ENCODE measurements at regions not wholly inside any gene's neighbourhood (a gene's known extent, or its start where the extent isn't known, plus 50 kb on each side); places are given as distances from the start of the nearest gene placed in this dataset.

GRCh38 chr7:84651876-84652275, 457.3 kb upstream of the SEMA3A start (continued):
- TF ChIP-seq FOXM1 (IDR thresholded peaks at IDR 0.05; ENCODE audit: low read depth), result no peak

- Histone ChIP-seq H3K9me2 (0 out of 2 replicates have a peak, but pooled peaks cover 5% of the 10 kb centered on the region), H4K20me1 (ENCODE audit: insufficient read depth) (no peaks in the 10 kb centered on the region), H3F3A (replicated peaks; ENCODE audit: insufficient read depth) (peaks cover 24% of the 10 kb centered on the region), H3K4me2 (no peak overlapping the region), H3K27ac (ENCODE audit: low read depth in 2 of 2, low read length in 1 of 2) (peak overlapping the region; percentile 55 to 64; a peak in 3 of 4 replicates), H3K4me3 (ENCODE audit: low read depth in 2 of 2, low read length in 1 of 2) (no peak overlapping the region), H3K4me1 (ENCODE audit: control insufficient read depth in 1 of 2, insufficient read depth in 2 of 2, low read depth in 1 of 2, low read length in 1 of 2) (peaks cover 7 to 27% of the 10 kb centered on the region in 2 experiments; a peak in 3 of 4 replicates), H3K79me2 (ENCODE audit: insufficient read depth) (no peaks in the 10 kb centered on the region), H3K9me3 (no peaks in the 10 kb centered on the region), H3K36me3 (replicated peaks in 1 of 2; ENCODE audit: control insufficient read depth in 1 of 2, insufficient read depth in 2 of 2, low read length in 1 of 2) (no peaks in the 10 kb centered on the region), H3K27me3 (ENCODE audit: insufficient read depth) (no peaks in the 10 kb centered on the region), H2AFZ (ENCODE audit: low read depth) (no peak overlapping the region), H3K9ac (peak overlapping the region; percentile 23)
- no peak for DNase-seq
- ChIA-PET POLR2A (no interaction called here), CTCF (interaction anchor here (0.7 to 1.9 kb wide), 8 partner anchors 8 to 712 kb away, joined by 3 to 6 read pairs (median 3); no protein-coding TSS in a partner anchor)
- WGBS (ENCODE audit: low lambda C conversion rate), result 86% methylated on average over 2 of the region's 2 CpGs
- TF ChIP-seq TAF1 (IDR thresholded peaks at IDR 0.05; ENCODE audit: borderline replicate concordance, low read depth, low read length), result no peak
- peak; percentile 85 for TF ChIP-seq TEAD4 (IDR thresholded peaks at IDR 0.05; ENCODE audit: borderline replicate concordance, insufficient read depth)
- no peak for TF ChIP-seq ELF1 (IDR thresholded peaks at IDR 0.05)
- TF ChIP-seq PBX3 (IDR thresholded peaks at IDR 0.05), result peak; percentile 41
- TF ChIP-seq CHD2 (IDR thresholded peaks at IDR 0.05; ENCODE audit: low read length, partially characterized antibody), result no peak
- TF ChIP-seq RXRA (IDR thresholded peaks at IDR 0.05; ENCODE audit: borderline replicate concordance, low read depth), result no peak
- peak; percentile 58 for TF ChIP-seq JUND (IDR thresholded peaks at IDR 0.05)
- TF ChIP-seq EP300 (IDR thresholded peaks at IDR 0.05; ENCODE audit: borderline replicate concordance in 1 of 2, low read depth in 1 of 2, low read length in 1 of 2), result peak in 1 of 2 experiments; percentile 64; a peak in 1 of 4 replicates
- TF ChIP-seq POLR2AphosphoS5 (IDR thresholded peaks at IDR 0.05; ENCODE audit: low read depth, low read length), result no peak
- no peak for TF ChIP-seq IRF3 (IDR thresholded peaks at IDR 0.05; ENCODE audit: low read depth, low read length)
- TF ChIP-seq SIN3A (IDR thresholded peaks at IDR 0.05; ENCODE audit: borderline replicate concordance, low read depth, low read length), result no peak
- no peak for TF ChIP-seq EZH2phosphoT487 (IDR thresholded peaks at IDR 0.05; ENCODE audit: borderline replicate concordance, low read depth)
- peak; percentile 54; the same call in 1 of the 2 replicates for TF ChIP-seq NFIC (IDR thresholded peaks at IDR 0.05; ENCODE audit: borderline replicate concordance)
- peak; percentile 73 for TF ChIP-seq TCF12 (IDR thresholded peaks at IDR 0.05)
- no peak for TF ChIP-seq ZBTB33 (IDR thresholded peaks at IDR 0.05; ENCODE audit: borderline replicate concordance, low read depth)
- 0 out of 2 replicates have a peak, but pooled peaks have one; percentile 12 for TF ChIP-seq FOSL2 (IDR thresholded peaks at IDR 0.05; ENCODE audit: borderline replicate concordance, low read depth)
- no peak for TF ChIP-seq MXI1 (IDR thresholded peaks at IDR 0.05; ENCODE audit: low read depth, low read length)
- TF ChIP-seq YY1 (IDR thresholded peaks at IDR 0.05; ENCODE audit: low read depth), result peak; percentile 66; the same call in 1 of the 2 replicates
- no peak for TF ChIP-seq SMC3 (IDR thresholded peaks at IDR 0.05; ENCODE audit: low read depth, low read length)
- no peak for TF ChIP-seq CTCF (IDR thresholded peaks at IDR 0.05)
- TF ChIP-seq USF1 (IDR thresholded peaks at IDR 0.05; ENCODE audit: borderline replicate concordance, low read depth), result no peak
- TF ChIP-seq GABPA (IDR thresholded peaks at IDR 0.05; ENCODE audit: low read depth), result no peak
- TF ChIP-seq MEF2A (IDR thresholded peaks at IDR 0.05; ENCODE audit: borderline replicate concordance, low read depth), result no peak; the same call in 1 of the 2 replicates
Measured at GRCh38 chr7:84647797-84648757, 453.5 kb upstream of the SEMA3A start.
